Caco-2 (cell line): ENCODE measurements at regions not wholly inside any gene's neighbourhood (a gene's known extent, or its start where the extent isn't known, plus 50 kb on each side); places are given as distances from the start of the nearest gene placed in this dataset.

Source experiments
- BruUV-seq: library from RNA; stranded (reverse); fragments of 400-500 nt; replicated peaks from 2 replicates; lab custom pipeline; 2021; lab: Mats Ljungman, UMichigan
- CTCF ChIA-PET: fragments of 300-600 bp; sonication (Branson Sonifier 250); formaldehyde crosslinking; loops from one replicate; lab custom pipeline; 2022; ENCODE audit warnings: antibody characterized with exemption; lab: Charles Lee
- POLR2A ChIA-PET: fragments of 300-600 bp; sonication (Branson Sonifier 250); formaldehyde crosslinking; loops from one replicate; lab custom pipeline; 2022; ENCODE audit warnings: antibody characterized with exemption; lab: Charles Lee
- DNase-seq, 2 experiments: peaks; one replicate each; pipeline versions ENCODE4 v3.0.0 to v3.0.0-alpha.2; 2020 to 2022
- H3K27me3 ChIP-seq: replicated peaks from 2 replicates; pipeline ENCODE4 v1.6.0; 2011; ENCODE audit warnings: low read length; ENCODE audit not compliant: control insufficient read depth, insufficient read depth
- H3K36me3 ChIP-seq: 2 replicates; pipeline ENCODE4 v1.5.1; 2011; ENCODE audit warnings: low read length; ENCODE audit not compliant: control insufficient read depth, insufficient read depth
- H3K4me1 ChIP-seq: fragments of 250-450 bp; sonication (Bioruptor Pico); 2 replicates; pipeline ENCODE4 v1.5.1; 2020; ENCODE audit warnings: mild to moderate bottlenecking
- H3K4me3 ChIP-seq: 2 replicates; pipeline ENCODE4 v1.5.1; 2011; ENCODE audit warnings: low read depth, mild to moderate bottlenecking, control low read depth, low read length
- H3K9me3 ChIP-seq: fragments of 250-450 bp; sonication (Bioruptor Pico); 2 replicates; pipeline ENCODE4 v1.5.1; 2020; ENCODE audit warnings: mild to moderate bottlenecking, moderate library complexity
- H3K27ac Mint-ChIP-seq: one replicate; pipeline ENCODE4 v1.8.0; 2022; ENCODE audit warnings: mixed read lengths; ENCODE audit not compliant: unreplicated experiment
- H3K27me3 Mint-ChIP-seq: one replicate; pipeline ENCODE4 v1.8.0; 2022; ENCODE audit warnings: mixed read lengths; ENCODE audit not compliant: insufficient read depth, unreplicated experiment
- H3K36me3 Mint-ChIP-seq: one replicate; pipeline ENCODE4 v1.8.0; 2022; ENCODE audit warnings: mild to moderate bottlenecking, mixed read lengths; ENCODE audit not compliant: insufficient read depth, unreplicated experiment
- H3K4me1 Mint-ChIP-seq: one replicate; pipeline ENCODE4 v1.8.0; 2022; ENCODE audit warnings: low read depth, mixed read lengths; ENCODE audit not compliant: unreplicated experiment
- H3K4me3 Mint-ChIP-seq: one replicate; pipeline ENCODE4 v1.8.0; 2022; ENCODE audit warnings: mild to moderate bottlenecking, moderate library complexity, mixed read lengths; ENCODE audit not compliant: unreplicated experiment
- H3K9me3 Mint-ChIP-seq: one replicate; pipeline ENCODE4 v1.8.0; 2022; ENCODE audit warnings: mixed read lengths; ENCODE audit not compliant: unreplicated experiment
- CTCF ChIP-seq, 2 experiments: fragments of 200-600 bp in 1 of 2; IDR thresholded peaks; 1 replicate in 1 of 2; 2 replicates in 1 of 2; pipeline versions ENCODE4 v1.5.1 to v1.8.0; 2011 to 2022; ENCODE audit warnings: antibody characterized with exemption in 1 of 2, control low read depth in 1 of 2, inconsistent platforms in 1 of 2, low read depth in 1 of 2, low read length in 1 of 2, mild to moderate bottlenecking in 1 of 2, moderate library complexity in 1 of 2; ENCODE audit not compliant: insufficient read depth in 1 of 2, severe bottlenecking in 1 of 2, unreplicated experiment in 1 of 2
- intact Hi-C: fragments of 100-400 bp; cut with micrococcal nuclease; formaldehyde crosslinking; loops from one replicate; pipeline ENCODE4 v1.10.0; 2022; ENCODE audit not compliant: unreplicated experiment

- H3K36me3 Mint-ChIP-seq: no peaks in the 10 kb centered on the region
- H3K27me3 Mint-ChIP-seq: no peaks in the 10 kb centered on the region
- no peaks in the 10 kb centered on the region for H3K27me3 ChIP-seq
- H3K9me3 Mint-ChIP-seq: no peaks in the 10 kb centered on the region
- DNase-seq: no peak
- intact Hi-C loops: no loop called here
- H3K4me1 ChIP-seq: peaks cover 3% of the 10 kb centered on the region; the same call in 1 of the 2 replicates
- H3K4me3 ChIP-seq: no peak overlapping the region
- H3K9me3 ChIP-seq: no peaks in the 10 kb centered on the region
- no peaks in the 10 kb centered on the region for H3K36me3 ChIP-seq
- BruUV-seq: no TSS peak
- ChIA-PET POLR2A (no interaction called here), CTCF (no interaction called here)
- TF ChIP-seq CTCF (IDR thresholded peaks at IDR 0.05; ENCODE audit: insufficient read depth in 1 of 2, low read depth in 1 of 2, low read length in 1 of 2, severe bottlenecking in 1 of 2, unreplicated experiment in 1 of 2): no peak
- H3K27ac Mint-ChIP-seq: no peak overlapping the region
- no peak overlapping the region for H3K4me3 Mint-ChIP-seq
- H3K4me1 Mint-ChIP-seq: no peaks in the 10 kb centered on the region
Measured at GRCh38 chr4:41442810-41443209, 95.1 kb upstream of the LIMCH1 start.

- Histone ChIP-seq H3K9me3 (no peaks in the 10 kb centered on the region), H3K27me3 (no peaks in the 10 kb centered on the region), H3K36me3 (no peaks in the 10 kb centered on the region), H3K4me3 (no peak overlapping the region), H3K4me1 (0 out of 2 replicates have a peak, but pooled peaks cover 3% of the 10 kb centered on the region)
- Mint-ChIP-seq H3K4me1 (no peaks in the 10 kb centered on the region), H3K27ac (no peak overlapping the region), H3K36me3 (no peaks in the 10 kb centered on the region), H3K9me3 (no peaks in the 10 kb centered on the region), H3K27me3 (no peaks in the 10 kb centered on the region), H3K4me3 (no peak overlapping the region)
- DNase-seq: no peak
- TF ChIP-seq CTCF (IDR thresholded peaks at IDR 0.05; ENCODE audit: insufficient read depth in 1 of 2, low read depth in 1 of 2, low read length in 1 of 2, severe bottlenecking in 1 of 2, unreplicated experiment in 1 of 2): no peak
- intact Hi-C loops: no loop called here
- no TSS peak for BruUV-seq
- ChIA-PET POLR2A (no interaction called here), CTCF (no interaction called here)
Measured at GRCh38 chr4:41443340-41444079, 94.4 kb upstream of the LIMCH1 start.

GRCh38 chr4:41446391-41446790 lies 91.6 kb upstream of the LIMCH1 start:
- intact Hi-C loops: no loop called here
- no peaks in the 10 kb centered on the region for H3K9me3 ChIP-seq
- no peak for DNase-seq
- H3K27me3 ChIP-seq: no peaks in the 10 kb centered on the region
- Mint-ChIP-seq H3K9me3 (no peaks in the 10 kb centered on the region), H3K4me3 (no peak overlapping the region), H3K36me3 (no peaks in the 10 kb centered on the region), H3K27me3 (no peaks in the 10 kb centered on the region), H3K4me1 (no peaks in the 10 kb centered on the region), H3K27ac (no peak overlapping the region)
- TF ChIP-seq CTCF (IDR thresholded peaks at IDR 0.05; ENCODE audit: insufficient read depth in 1 of 2, low read depth in 1 of 2, low read length in 1 of 2, severe bottlenecking in 1 of 2, unreplicated experiment in 1 of 2): no peak
- ChIA-PET POLR2A (no interaction called here), CTCF (no interaction called here)
- H3K4me3 ChIP-seq: no peak overlapping the region
- H3K4me1 ChIP-seq: 0 out of 2 replicates have a peak, but pooled peaks cover 3% of the 10 kb centered on the region
- no peaks in the 10 kb centered on the region for H3K36me3 ChIP-seq
- BruUV-seq: no TSS peak
